BJ (cell line): ENCODE measurements at regions not wholly inside any gene's neighbourhood (a gene's known extent, or its start where the extent isn't known, plus 50 kb on each side); places are given as distances from the start of the nearest gene placed in this dataset.

Experiments
- CTCF ChIA-PET: fragments of 350-600 bp; formaldehyde crosslinking; extraction: SDS; loops from one replicate; lab custom pipeline; 2021; ENCODE audit warnings: antibody characterized with exemption, inconsistent platforms; lab: Yijun Ruan, JAX
- POLR2A ChIA-PET: fragments of 300-600 bp; sonication (Branson Sonifier 250); formaldehyde crosslinking; extraction: SDS; loops from one replicate; lab custom pipeline; 2021; ENCODE audit warnings: antibody characterized with exemption; lab: Charles Lee
- DNase-seq: peaks from one replicate; pipeline ENCODE4 v3.0.0-alpha.2; 2011; ENCODE audit warnings: low read depth
- H3K27me3 ChIP-seq: 2 replicates; pipeline ENCODE4 v1.6.0; 2011; ENCODE audit warnings: low read length; ENCODE audit not compliant: control insufficient read depth, insufficient read depth
- H3K36me3 ChIP-seq: 2 replicates; pipeline ENCODE4 v1.5.1; 2011; ENCODE audit warnings: low read length; ENCODE audit not compliant: control insufficient read depth, insufficient read depth
- H3K4me3 ChIP-seq: 2 replicates; pipeline ENCODE4 v1.5.1; 2011; ENCODE audit warnings: low read depth, mild to moderate bottlenecking, control low read depth, low read length
- CTCF ChIP-seq: IDR thresholded peaks from 2 replicates; pipeline ENCODE4 v1.5.1; 2011; ENCODE audit warnings: low read depth, mild to moderate bottlenecking, control low read depth, inconsistent platforms, low read length, moderate library complexity; ENCODE audit not compliant: insufficient read depth

- TF ChIP-seq CTCF = no peak
- ChIA-PET POLR2A (no interaction called here), CTCF (interaction anchor here (0.6 kb wide), 1 partner anchor 164 kb away, joined by 4 read pairs; no protein-coding TSS in a partner anchor)
- no peaks in the 10 kb centered on the region for H3K27me3 ChIP-seq
- no peaks in the 10 kb centered on the region for H3K36me3 ChIP-seq
- no peak overlapping the region for H3K4me3 ChIP-seq
- no peak for DNase-seq
Measured at GRCh38 chr5:78698191-78698791, 49.7 kb upstream of the LHFPL2 start.
